ENCODE measurements at regions not wholly inside any gene's neighbourhood (a gene's known extent, or its start where the extent isn't known, plus 50 kb on each side); places are given as distances from the start of the nearest gene placed in this dataset.

DNA sequence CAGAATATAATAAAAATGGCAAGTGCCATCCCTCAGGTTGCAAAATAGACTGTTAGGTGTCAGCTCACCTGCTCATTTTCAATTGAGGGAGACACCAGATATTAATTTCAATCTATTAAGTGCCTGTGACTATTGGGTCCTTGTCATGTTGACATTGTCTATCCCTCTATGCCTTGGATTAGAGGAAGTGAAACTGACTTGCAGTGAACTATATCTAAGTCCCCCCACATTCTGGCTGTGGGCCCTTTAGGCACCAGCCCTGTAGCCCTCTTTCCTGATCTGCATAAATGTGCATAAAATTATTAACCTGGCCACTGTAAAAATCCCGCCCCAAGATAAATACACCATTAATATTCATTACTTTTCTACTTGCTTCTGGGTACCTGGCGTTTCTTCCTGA lies 293.0 kb upstream of the CLNK start:
- TF ChIP-seq POLR2A (IDR thresholded peaks at IDR 0.05), result no peak
- TF ChIP-seq, protein P1, sequence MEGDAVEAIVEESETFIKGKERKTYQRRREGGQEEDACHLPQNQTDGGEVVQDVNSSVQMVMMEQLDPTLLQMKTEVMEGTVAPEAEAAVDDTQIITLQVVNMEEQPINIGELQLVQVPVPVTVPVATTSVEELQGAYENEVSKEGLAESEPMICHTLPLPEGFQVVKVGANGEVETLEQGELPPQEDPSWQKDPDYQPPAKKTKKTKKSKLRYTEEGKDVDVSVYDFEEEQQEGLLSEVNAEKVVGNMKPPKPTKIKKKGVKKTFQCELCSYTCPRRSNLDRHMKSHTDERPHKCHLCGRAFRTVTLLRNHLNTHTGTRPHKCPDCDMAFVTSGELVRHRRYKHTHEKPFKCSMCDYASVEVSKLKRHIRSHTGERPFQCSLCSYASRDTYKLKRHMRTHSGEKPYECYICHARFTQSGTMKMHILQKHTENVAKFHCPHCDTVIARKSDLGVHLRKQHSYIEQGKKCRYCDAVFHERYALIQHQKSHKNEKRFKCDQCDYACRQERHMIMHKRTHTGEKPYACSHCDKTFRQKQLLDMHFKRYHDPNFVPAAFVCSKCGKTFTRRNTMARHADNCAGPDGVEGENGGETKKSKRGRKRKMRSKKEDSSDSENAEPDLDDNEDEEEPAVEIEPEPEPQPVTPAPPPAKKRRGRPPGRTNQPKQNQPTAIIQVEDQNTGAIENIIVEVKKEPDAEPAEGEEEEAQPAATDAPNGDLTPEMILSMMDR (IDR thresholded peaks at IDR 0.05), result no peak

Data from tibial nerve (tissue), 3 donors.